MCF 10A (cell line): ENCODE measurements at regions not wholly inside any gene's neighbourhood (a gene's known extent, or its start where the extent isn't known, plus 50 kb on each side); places are given as distances from the start of the nearest gene placed in this dataset.

ENCODE experiments used
- BruUV-seq: library from RNA; stranded (reverse); fragments of 400-500 nt; replicated peaks from 2 replicates; lab custom pipeline; 2021; lab: Mats Ljungman, UMichigan
- CTCF ChIA-PET: fragments of 300-600 bp; sonication (Branson Sonifier 250); formaldehyde crosslinking; extraction: SDS; loops from one replicate; lab custom pipeline; 2021; ENCODE audit warnings: antibody characterized with exemption, inconsistent platforms; lab: Yijun Ruan, JAX
- POLR2A ChIA-PET: fragments of 300-600, 350-650 bp; sonication (Branson Sonifier 250); formaldehyde crosslinking; extraction: SDS; loops from one replicate; lab custom pipeline; 2020; ENCODE audit warnings: antibody characterized with exemption, inconsistent platforms; lab: Yijun Ruan, JAX
- DNase-seq: peaks from one replicate; pipeline ENCODE4 v3.0.0-alpha.2; 2018; ENCODE audit not compliant: unreplicated experiment
- H3K27ac Mint-ChIP-seq: one replicate; pipeline ENCODE4 v1.8.0; 2022; ENCODE audit warnings: mild to moderate bottlenecking, low read depth, mixed read lengths; ENCODE audit not compliant: unreplicated experiment
- H3K27me3 Mint-ChIP-seq: one replicate; pipeline ENCODE4 v1.8.0; 2022; ENCODE audit warnings: mixed read lengths; ENCODE audit not compliant: insufficient read depth, unreplicated experiment
- H3K36me3 Mint-ChIP-seq: one replicate; pipeline ENCODE4 v1.8.0; 2022; ENCODE audit warnings: mild to moderate bottlenecking, moderate library complexity, mixed read lengths; ENCODE audit not compliant: insufficient read depth, unreplicated experiment
- H3K4me1 Mint-ChIP-seq: one replicate; pipeline ENCODE4 v1.8.0; 2022; ENCODE audit warnings: mixed read lengths; ENCODE audit not compliant: insufficient read depth, unreplicated experiment
- H3K4me3 Mint-ChIP-seq: one replicate; pipeline ENCODE4 v1.8.0; 2022; ENCODE audit warnings: mild to moderate bottlenecking, moderate library complexity, mixed read lengths; ENCODE audit not compliant: unreplicated experiment
- H3K9me3 Mint-ChIP-seq: one replicate; pipeline ENCODE4 v1.8.0; 2022; ENCODE audit warnings: mixed read lengths; ENCODE audit not compliant: unreplicated experiment
- intact Hi-C: fragments of 100-400 bp; cut with micrococcal nuclease; formaldehyde crosslinking; loops from 2 replicates; pipeline ENCODE4 v1.14.1; 2022
- TF ChIP-seq, protein P1 (sequence below): fragments of 200-600 bp; IDR thresholded peaks from one replicate; pipeline ENCODE4 v1.8.0; 2022; ENCODE audit warnings: antibody characterized with exemption, mild to moderate bottlenecking; ENCODE audit not compliant: unreplicated experiment

DNA sequence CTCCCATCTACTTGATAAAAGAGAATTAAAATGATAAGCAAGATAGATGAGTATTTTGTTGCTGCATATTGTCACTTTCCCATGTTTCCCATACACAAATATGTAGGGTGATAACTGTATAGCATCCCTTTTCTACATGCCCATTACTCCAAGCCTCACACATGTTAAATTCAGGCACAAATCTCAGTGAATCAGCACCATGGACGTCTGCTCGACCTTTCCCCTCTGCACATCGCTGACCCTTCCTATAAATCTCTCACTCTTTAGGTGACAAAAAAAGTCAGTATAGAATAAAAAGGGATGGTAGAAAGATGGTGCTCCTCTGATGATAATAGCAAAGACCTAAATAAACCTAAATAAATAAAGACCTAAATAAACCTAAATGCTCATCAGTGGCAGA lies 1097.7 kb upstream of the C9orf72 start:
- H3K27me3 Mint-ChIP-seq: no peaks in the 10 kb centered on the region
- CTCF ChIA-PET: no interaction called here
- TF ChIP-seq, protein P1, sequence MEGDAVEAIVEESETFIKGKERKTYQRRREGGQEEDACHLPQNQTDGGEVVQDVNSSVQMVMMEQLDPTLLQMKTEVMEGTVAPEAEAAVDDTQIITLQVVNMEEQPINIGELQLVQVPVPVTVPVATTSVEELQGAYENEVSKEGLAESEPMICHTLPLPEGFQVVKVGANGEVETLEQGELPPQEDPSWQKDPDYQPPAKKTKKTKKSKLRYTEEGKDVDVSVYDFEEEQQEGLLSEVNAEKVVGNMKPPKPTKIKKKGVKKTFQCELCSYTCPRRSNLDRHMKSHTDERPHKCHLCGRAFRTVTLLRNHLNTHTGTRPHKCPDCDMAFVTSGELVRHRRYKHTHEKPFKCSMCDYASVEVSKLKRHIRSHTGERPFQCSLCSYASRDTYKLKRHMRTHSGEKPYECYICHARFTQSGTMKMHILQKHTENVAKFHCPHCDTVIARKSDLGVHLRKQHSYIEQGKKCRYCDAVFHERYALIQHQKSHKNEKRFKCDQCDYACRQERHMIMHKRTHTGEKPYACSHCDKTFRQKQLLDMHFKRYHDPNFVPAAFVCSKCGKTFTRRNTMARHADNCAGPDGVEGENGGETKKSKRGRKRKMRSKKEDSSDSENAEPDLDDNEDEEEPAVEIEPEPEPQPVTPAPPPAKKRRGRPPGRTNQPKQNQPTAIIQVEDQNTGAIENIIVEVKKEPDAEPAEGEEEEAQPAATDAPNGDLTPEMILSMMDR: no peak
- H3K36me3 Mint-ChIP-seq: no peaks in the 10 kb centered on the region
- no peaks in the 10 kb centered on the region for H3K9me3 Mint-ChIP-seq
- no peak for DNase-seq
- no peak overlapping the region for H3K27ac Mint-ChIP-seq
- no peak overlapping the region for H3K4me3 Mint-ChIP-seq
- intact Hi-C loops: no loop called here
- no TSS peak for BruUV-seq
- no peaks in the 10 kb centered on the region for H3K4me1 Mint-ChIP-seq
- POLR2A ChIA-PET: no interaction called here

DNA sequence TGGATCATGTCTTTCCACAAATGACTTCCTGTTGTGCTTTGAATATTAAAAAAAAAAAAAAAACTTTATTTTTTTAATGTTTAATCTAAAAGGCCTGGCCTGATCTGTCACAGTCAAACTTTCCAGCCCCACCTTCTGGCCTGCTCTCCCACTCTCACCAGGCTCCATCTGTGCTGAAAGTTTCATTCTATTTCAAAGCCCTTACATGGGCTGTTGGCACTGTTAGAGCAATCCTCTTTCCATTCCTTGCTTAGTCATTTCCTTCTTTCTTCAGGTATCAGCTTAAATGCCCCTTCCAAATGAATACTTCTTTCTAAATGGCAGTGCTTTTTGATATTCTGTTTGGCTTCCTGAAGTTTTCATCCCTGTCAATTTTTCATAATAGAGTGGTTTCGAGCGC lies 1104.8 kb upstream of the C9orf72 start:
- DNase-seq: peak; percentile 22
- no peak overlapping the region for H3K27ac Mint-ChIP-seq
- no TSS peak for BruUV-seq
- POLR2A ChIA-PET: interaction anchor here (0.6 to 0.8 kb wide), 2 partner anchors 12 to 138 kb away, joined by 3 read pairs; no protein-coding TSS in a partner anchor
- CTCF ChIA-PET: interaction anchor here (0.6 kb wide), 3 partner anchors 8 to 270 kb away, joined by 3 to 4 read pairs (median 3); no protein-coding TSS in a partner anchor
- H3K27me3 Mint-ChIP-seq: no peaks in the 10 kb centered on the region
- peaks cover 10% of the 10 kb centered on the region for H3K4me1 Mint-ChIP-seq
- TF ChIP-seq, protein P1: no peak
- intact Hi-C loops: no loop called here
- H3K4me3 Mint-ChIP-seq: no peak overlapping the region
- H3K36me3 Mint-ChIP-seq: no peaks in the 10 kb centered on the region
- no peaks in the 10 kb centered on the region for H3K9me3 Mint-ChIP-seq

DNA sequence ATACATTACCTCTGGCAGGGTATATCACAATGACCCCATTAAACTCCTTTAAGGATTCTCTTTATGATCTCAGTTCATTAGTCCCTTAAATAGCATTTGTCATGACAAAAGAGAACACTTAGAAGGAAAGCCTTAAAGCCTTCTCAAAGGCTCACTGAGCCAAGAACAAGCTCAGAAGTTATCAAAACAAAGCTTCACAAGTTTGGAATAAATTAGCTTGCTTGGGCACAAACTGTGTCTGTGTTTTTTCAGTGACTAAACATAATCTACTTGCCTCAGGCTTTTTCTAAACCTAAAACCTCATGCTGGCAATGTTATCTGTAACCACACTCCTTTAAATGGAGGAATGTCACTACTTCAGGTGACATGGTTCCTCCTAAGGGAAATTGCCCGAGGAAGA lies 1114.9 kb upstream of the C9orf72 start:
- POLR2A ChIA-PET: no interaction called here
- peak; percentile 2 for DNase-seq
- H3K4me3 Mint-ChIP-seq: no peak overlapping the region
- H3K4me1 Mint-ChIP-seq: peaks cover 12% of the 10 kb centered on the region
- no peak overlapping the region for H3K27ac Mint-ChIP-seq
- CTCF ChIA-PET: interaction anchor here (0.8 to 0.9 kb wide), 2 partner anchors 26 to 98 kb away, joined by 3 read pairs; no protein-coding TSS in a partner anchor
- intact Hi-C loops: no loop called here
- TF ChIP-seq, protein P1: no peak
- H3K36me3 Mint-ChIP-seq: no peaks in the 10 kb centered on the region
- peaks cover 7% of the 10 kb centered on the region for H3K9me3 Mint-ChIP-seq
- BruUV-seq: no TSS peak
- no peaks in the 10 kb centered on the region for H3K27me3 Mint-ChIP-seq

DNA sequence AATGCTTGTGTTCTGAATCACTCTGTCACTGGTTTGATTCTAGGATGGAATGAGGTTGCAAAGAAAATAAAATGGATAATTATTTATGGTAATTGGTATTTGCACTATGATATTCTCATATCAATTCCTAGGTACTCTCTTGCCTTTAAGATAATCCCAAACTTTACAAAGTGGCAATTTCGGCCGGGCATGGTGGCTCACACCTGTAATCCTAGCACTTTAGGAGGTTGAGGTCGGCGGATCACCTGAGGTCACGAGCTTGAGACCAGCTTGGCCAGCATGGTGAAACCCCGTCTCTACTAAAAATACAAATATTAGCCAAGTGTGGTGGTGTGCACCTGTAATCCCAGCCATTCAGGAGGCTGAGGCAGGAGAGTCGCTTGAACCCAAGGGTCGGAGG lies 1118.7 kb upstream of the C9orf72 start:
- POLR2A ChIA-PET: no interaction called here

More for the DNA sequence above, 1118.7 kb upstream of the C9orf72 start:
- peaks cover 12% of the 10 kb centered on the region for H3K4me1 Mint-ChIP-seq
- CTCF ChIA-PET: interaction anchor here (0.6 kb wide), 1 partner anchor 1141 kb away, joined by 3 read pairs; no protein-coding TSS in a partner anchor
- no peak overlapping the region for H3K27ac Mint-ChIP-seq
- DNase-seq: no peak
- no peaks in the 10 kb centered on the region for H3K9me3 Mint-ChIP-seq
- H3K4me3 Mint-ChIP-seq: no peak overlapping the region
- no peaks in the 10 kb centered on the region for H3K27me3 Mint-ChIP-seq
- TF ChIP-seq, protein P1: no peak
- intact Hi-C loops: no loop called here
- no peaks in the 10 kb centered on the region for H3K36me3 Mint-ChIP-seq
- no TSS peak for BruUV-seq
